Neural crest cell (in vitro differentiated cells): ENCODE measurements at regions not wholly inside any gene's neighbourhood (a gene's known extent, or its start where the extent isn't known, plus 50 kb on each side); places are given as distances from the start of the nearest gene placed in this dataset.

ENCODE experiments used
- DNase-seq: peaks from one replicate; pipeline ENCODE4 v3.0.0; 2021; ENCODE audit warnings: low read depth, mixed read lengths, low spot score
- H3K27ac Mint-ChIP-seq: one replicate; pipeline ENCODE4 v1.8.0; 2021; ENCODE audit warnings: mild to moderate bottlenecking, mixed read lengths; ENCODE audit not compliant: unreplicated experiment
- H3K27me3 Mint-ChIP-seq: 2 replicates; pipeline ENCODE4 v1.8.0; 2021; ENCODE audit warnings: low read depth, mild to moderate bottlenecking, mixed read lengths
- H3K36me3 Mint-ChIP-seq: 2 replicates; pipeline ENCODE4 v1.8.0; 2021; ENCODE audit warnings: low read depth, mild to moderate bottlenecking, mixed read lengths
- H3K4me1 Mint-ChIP-seq: 2 replicates; pipeline ENCODE4 v1.8.0; 2021; ENCODE audit warnings: mixed read lengths
- H3K4me3 Mint-ChIP-seq: one replicate; pipeline ENCODE4 v1.8.0; 2021; ENCODE audit warnings: mild to moderate bottlenecking, mixed read lengths
- H3K9me3 Mint-ChIP-seq: 2 replicates; pipeline ENCODE4 v1.8.0; 2021; ENCODE audit warnings: mixed read lengths
- CTCF ChIP-seq: fragments of 200-600 bp; sonication (generic); conservative IDR thresholded peaks from 2 replicates; pipeline ENCODE4 v1.5.0; 2021; ENCODE audit warnings: antibody characterized with exemption, mild to moderate bottlenecking

- Mint-ChIP-seq H3K27ac (no peak overlapping the region), H3K4me1 (peaks cover 5% of the 10 kb centered on the region), H3K27me3 (no peaks in the 10 kb centered on the region), H3K4me3 (no peak overlapping the region), H3K9me3 (no peaks in the 10 kb centered on the region), H3K36me3 (no peaks in the 10 kb centered on the region)
- no peak for DNase-seq
- TF ChIP-seq CTCF, result no peak
Measured at GRCh38 chr1:163922743-163923201, 601.0 kb downstream of the NUF2 start.

- no peaks in the 10 kb centered on the region for H3K27me3 Mint-ChIP-seq
- peaks cover 18% of the 10 kb centered on the region for H3K4me1 Mint-ChIP-seq
- no peaks in the 10 kb centered on the region for H3K9me3 Mint-ChIP-seq
- TF ChIP-seq CTCF, result no peak
- no peak for DNase-seq
- no peak overlapping the region for H3K27ac Mint-ChIP-seq
- H3K36me3 Mint-ChIP-seq, result no peaks in the 10 kb centered on the region
- no peak overlapping the region for H3K4me3 Mint-ChIP-seq
Measured at GRCh38 chr1:163924041-163924440, 602.3 kb downstream of the NUF2 start.

GRCh38 chr1:163927493-163927892 is 605.7 kb downstream of the NUF2 start:
- TF ChIP-seq CTCF, result no peak

GRCh38 chr1:163928069-163928468 is 606.3 kb downstream of the NUF2 start:
- TF ChIP-seq CTCF, result no peak
- Mint-ChIP-seq H3K27ac (peak overlapping the region; percentile 36), H3K9me3 (peaks cover 2% of the 10 kb centered on the region), H3K4me1 (peaks cover 20% of the 10 kb centered on the region), H3K4me3 (no peak overlapping the region), H3K36me3 (no peaks in the 10 kb centered on the region), H3K27me3 (no peaks in the 10 kb centered on the region)
- no peak for DNase-seq

More at GRCh38 chr1:163927493-163927892, 605.7 kb downstream of the NUF2 start:
- peaks cover 2% of the 10 kb centered on the region for H3K9me3 Mint-ChIP-seq
- H3K27ac Mint-ChIP-seq, result no peak overlapping the region
- no peak for DNase-seq
- no peaks in the 10 kb centered on the region for H3K27me3 Mint-ChIP-seq
- H3K4me1 Mint-ChIP-seq, result peaks cover 20% of the 10 kb centered on the region
- no peak overlapping the region for H3K4me3 Mint-ChIP-seq
- no peaks in the 10 kb centered on the region for H3K36me3 Mint-ChIP-seq

GRCh38 chr1:163928651-163929050 is 606.9 kb downstream of the NUF2 start:
- Mint-ChIP-seq H3K27ac (no peak overlapping the region), H3K27me3 (no peaks in the 10 kb centered on the region), H3K9me3 (peaks cover 2% of the 10 kb centered on the region), H3K4me3 (no peak overlapping the region), H3K36me3 (no peaks in the 10 kb centered on the region), H3K4me1 (peaks cover 20% of the 10 kb centered on the region)
- no peak for DNase-seq
- TF ChIP-seq CTCF, result no peak

GRCh38 chr1:163932901-163933300 is 611.1 kb downstream of the NUF2 start:
- no peak for TF ChIP-seq CTCF
- no peaks in the 10 kb centered on the region for H3K27me3 Mint-ChIP-seq
- H3K27ac Mint-ChIP-seq, result no peak overlapping the region
- DNase-seq, result no peak
- H3K9me3 Mint-ChIP-seq, result peaks cover 2% of the 10 kb centered on the region
- no peaks in the 10 kb centered on the region for H3K36me3 Mint-ChIP-seq
- H3K4me1 Mint-ChIP-seq, result peaks cover 14% of the 10 kb centered on the region
- no peak overlapping the region for H3K4me3 Mint-ChIP-seq
